HFF-Myc (cell line): ENCODE measurements at regions not wholly inside any gene's neighbourhood (a gene's known extent, or its start where the extent isn't known, plus 50 kb on each side); places are given as distances from the start of the nearest gene placed in this dataset.
"Not testable (repeated sequence)": the region's sequence is repeated elsewhere in the genome, so short reads cannot be mapped to it uniquely, and the experiment has no call there.

ENCODE experiments used
- DNase-seq: peaks from one replicate; pipeline ENCODE4 v3.0.0-alpha.2; 2011; ENCODE audit warnings: low read depth; ENCODE audit errors: extremely low read depth
- H3K4me3 ChIP-seq: replicated peaks from 2 replicates; pipeline ENCODE4 v1.5.1; 2011; ENCODE audit warnings: low read depth, mild to moderate bottlenecking, control low read depth, low read length
- TF ChIP-seq, protein P1 (sequence below): IDR thresholded peaks from 2 replicates; pipeline ENCODE4 v1.5.1; 2012; ENCODE audit warnings: mild to moderate bottlenecking, low read depth, low read length, control low read depth; ENCODE audit errors: missing control alignments

DNA sequence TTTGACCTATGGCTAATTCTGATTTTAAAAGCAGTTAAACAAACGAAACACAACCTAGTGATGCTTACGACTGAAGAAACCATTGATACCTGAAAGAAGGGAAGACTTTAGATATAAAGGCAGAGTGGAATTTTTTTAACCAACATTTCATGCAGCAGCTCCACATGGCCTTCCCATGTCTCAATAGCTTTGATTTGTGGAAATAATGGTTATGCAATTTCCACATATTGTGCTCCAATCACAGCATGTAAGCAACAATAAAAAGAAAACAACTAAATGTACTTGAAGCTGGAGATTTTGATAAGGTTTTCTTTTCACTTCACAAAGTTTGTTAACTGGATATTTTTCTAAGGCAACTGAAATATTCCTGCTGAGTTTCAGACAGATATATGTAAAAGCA, 82.0 kb upstream of the SLC39A10 start:
- H3K4me3 ChIP-seq = no peak overlapping the region
- TF ChIP-seq, protein P1, sequence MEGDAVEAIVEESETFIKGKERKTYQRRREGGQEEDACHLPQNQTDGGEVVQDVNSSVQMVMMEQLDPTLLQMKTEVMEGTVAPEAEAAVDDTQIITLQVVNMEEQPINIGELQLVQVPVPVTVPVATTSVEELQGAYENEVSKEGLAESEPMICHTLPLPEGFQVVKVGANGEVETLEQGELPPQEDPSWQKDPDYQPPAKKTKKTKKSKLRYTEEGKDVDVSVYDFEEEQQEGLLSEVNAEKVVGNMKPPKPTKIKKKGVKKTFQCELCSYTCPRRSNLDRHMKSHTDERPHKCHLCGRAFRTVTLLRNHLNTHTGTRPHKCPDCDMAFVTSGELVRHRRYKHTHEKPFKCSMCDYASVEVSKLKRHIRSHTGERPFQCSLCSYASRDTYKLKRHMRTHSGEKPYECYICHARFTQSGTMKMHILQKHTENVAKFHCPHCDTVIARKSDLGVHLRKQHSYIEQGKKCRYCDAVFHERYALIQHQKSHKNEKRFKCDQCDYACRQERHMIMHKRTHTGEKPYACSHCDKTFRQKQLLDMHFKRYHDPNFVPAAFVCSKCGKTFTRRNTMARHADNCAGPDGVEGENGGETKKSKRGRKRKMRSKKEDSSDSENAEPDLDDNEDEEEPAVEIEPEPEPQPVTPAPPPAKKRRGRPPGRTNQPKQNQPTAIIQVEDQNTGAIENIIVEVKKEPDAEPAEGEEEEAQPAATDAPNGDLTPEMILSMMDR = no peak
- no peak for DNase-seq

DNA sequence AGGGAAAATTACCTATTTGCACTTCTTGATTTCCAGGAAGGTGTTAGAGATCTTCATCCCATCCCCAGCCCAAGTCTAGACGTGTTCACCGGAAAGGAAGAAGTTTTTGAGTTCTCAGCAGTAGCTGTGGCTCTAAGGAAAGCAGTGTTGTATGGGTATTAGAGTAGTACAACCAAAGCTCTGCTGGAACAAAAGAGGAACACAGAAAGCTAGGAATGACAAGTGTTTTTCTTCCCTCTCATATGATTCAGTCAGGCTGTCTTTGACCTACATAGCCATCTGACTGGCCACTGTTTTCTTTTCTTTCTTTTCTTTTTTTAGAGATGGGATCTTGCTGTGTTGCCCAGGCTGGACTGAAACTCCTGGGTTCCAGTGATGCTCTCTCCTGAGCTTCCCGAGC, 82.7 kb upstream of the SLC39A10 start:
- DNase-seq = no peak
- TF ChIP-seq, protein P1 = no peak
- no peak overlapping the region for H3K4me3 ChIP-seq

DNA sequence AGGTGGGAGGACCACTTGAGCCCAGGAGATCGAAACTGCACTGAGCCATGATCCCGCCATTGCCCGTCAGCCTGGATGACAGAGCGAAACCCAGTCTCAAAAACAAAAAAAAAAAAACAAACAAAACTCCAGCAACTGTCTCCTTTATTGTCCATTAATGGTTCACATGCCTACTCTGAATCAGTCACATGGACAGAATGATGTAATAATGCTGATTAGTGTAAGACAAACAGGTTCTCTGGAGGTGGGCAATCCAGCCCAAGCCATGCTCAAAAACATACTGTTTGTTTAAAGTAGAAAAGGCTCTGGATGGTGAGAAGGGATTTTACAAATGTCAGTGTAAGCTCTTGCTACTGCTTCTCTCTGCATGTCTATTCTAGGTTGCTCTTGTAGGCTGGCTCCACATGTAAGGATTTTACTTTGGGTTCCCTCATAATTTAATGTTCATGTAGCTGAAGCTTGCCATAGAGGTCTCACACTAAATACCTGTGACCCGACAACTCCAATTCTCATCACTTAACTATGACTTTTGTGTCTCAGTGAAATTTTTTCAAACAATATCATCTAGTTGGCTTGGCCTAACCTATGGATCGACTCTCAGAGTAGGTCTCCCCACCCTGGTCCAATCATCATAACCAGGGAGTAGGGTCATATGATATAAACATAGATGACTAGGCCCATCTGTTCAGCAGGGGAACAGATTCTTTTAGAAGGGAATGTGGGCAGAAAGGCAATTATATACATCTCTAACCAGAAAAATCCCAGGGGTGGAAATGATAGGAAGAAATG, 83.9 kb upstream of the SLC39A10 start:
- TF ChIP-seq, protein P1 = no peak
- no peak for DNase-seq
- H3K4me3 ChIP-seq = no peak overlapping the region

DNA sequence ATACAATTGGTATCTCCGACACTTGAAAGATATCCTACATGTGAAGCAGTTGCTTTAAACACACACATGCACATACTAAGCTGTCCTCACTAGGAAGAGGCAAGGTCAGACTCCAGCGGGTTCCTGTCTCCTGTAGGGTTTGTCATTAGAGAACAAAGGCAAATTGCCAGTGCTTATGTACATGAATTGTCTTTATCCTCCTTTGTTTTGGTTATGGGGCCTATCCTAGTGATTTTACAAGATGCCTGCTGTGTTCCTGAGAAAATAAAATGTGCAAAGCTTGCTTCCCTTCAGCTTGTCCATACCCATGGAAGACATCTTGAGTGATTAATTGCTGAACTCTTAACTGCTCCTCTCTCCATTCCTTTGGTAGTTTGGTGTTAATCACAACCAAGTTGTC, 86.7 kb upstream of the SLC39A10 start:
- TF ChIP-seq, protein P1 = no peak
- no peak overlapping the region for H3K4me3 ChIP-seq
- DNase-seq = no peak

DNA sequence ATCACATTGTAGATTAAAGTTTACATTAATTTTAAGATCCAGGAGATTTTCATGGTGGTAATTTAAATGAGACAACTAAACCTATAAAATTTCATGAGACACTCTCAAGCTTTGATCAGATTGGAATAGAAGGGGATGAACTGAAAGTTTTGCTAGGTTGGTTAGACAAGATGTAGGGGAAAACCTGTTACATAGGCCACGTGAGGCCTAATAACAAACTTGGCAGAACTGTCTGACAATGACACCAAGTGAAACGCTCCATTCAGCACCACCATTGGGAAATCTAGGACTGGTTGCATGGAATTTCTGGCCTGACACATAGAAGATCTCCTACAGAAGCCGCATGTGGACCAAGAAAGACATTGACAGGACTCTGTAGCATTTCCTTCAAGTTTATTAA, 87.8 kb upstream of the SLC39A10 start:
- TF ChIP-seq, protein P1 = no peak
- no peak overlapping the region for H3K4me3 ChIP-seq
- DNase-seq = no peak

DNA sequence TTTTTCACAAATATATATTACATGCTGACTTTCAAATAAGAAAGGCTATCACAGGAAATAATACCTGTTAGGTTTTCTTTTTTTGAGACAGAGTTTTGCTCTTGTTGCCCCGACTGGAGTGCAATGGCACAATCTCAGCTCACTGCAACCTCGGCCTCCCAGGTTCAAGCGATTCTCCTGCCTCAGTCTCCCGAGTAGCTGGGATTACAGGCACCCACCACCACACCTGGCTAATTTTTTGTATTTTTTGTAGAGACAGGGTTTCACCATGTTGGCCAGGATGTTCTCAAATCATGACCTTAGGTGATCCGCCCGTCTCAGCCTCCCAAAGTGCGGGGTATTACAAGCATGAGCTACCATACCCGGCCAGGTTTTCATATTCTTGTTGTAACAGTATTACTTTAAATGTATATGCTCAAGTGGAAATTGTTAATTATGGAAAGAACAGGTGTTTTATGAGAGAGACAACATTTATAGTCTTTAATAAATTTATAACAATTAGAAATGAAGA, 92.3 kb upstream of the SLC39A10 start:
- not testable (repeated sequence) for DNase-seq, H3K4me3 ChIP-seq

DNA sequence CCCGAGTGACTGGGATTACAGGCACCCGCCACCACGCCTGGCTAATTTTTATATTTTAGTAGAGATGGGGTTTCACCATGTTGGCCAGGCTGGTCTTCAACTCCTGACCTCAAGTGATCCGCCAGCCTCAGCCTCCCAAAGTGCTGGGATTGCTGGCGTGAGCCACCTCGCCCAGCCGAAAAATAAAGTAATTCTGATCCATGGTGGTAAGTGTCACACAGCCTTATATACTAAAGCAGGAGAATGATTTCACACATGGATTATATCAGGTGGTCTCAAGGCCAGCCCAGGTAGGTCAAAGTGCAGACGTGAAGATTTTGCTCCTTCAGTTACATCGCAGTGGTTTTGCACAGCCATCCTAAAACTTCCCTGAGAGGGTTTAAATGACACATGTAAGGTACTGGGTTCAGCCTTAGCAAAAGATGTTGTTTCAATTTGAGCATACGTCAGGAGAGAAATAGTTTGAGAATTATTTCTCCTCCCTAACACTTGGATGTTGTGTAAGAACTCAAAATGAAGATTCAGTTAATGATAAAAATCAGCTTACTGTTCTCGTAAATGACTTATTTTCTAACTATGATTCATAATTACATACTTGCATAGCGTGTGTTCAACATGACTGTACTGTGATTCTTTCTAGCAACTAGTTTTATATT, 93.0 kb upstream of the SLC39A10 start:
- no peak overlapping the region for H3K4me3 ChIP-seq
- DNase-seq = no peak
- TF ChIP-seq, protein P1 = no peak
